22Rv1 (cell line): ENCODE measurements at regions not wholly inside any gene's neighbourhood (a gene's known extent, or its start where the extent isn't known, plus 50 kb on each side); places are given as distances from the start of the nearest gene placed in this dataset.

Experiments
- H3K27ac ChIP-seq: fragments of 450-650 bp; 2 replicates; pipeline ENCODE4 v1.5.1; 2017
- CTCF ChIP-seq: fragments of 450-650 bp; IDR thresholded peaks from 2 replicates; pipeline ENCODE4 v1.5.1; 2017; ENCODE audit warnings: mild to moderate bottlenecking
- ZFX ChIP-seq: fragments of 450-650 bp; IDR thresholded peaks from 2 replicates; pipeline ENCODE4 v1.6.1; 2017; ENCODE audit warnings: antibody characterized with exemption, borderline replicate concordance

GRCh38 chr11:103830205-103830604 lies 206.2 kb upstream of the DDI1 start:
- TF ChIP-seq CTCF, result no peak
- no peak for TF ChIP-seq ZFX
- H3K27ac ChIP-seq, result no peak overlapping the region

GRCh38 chr11:103832762-103833161 lies 203.7 kb upstream of the DDI1 start:
- TF ChIP-seq ZFX (no peak), CTCF (no peak)
- no peak overlapping the region for H3K27ac ChIP-seq

- no peak overlapping the region for H3K27ac ChIP-seq
- no peak for TF ChIP-seq ZFX
- TF ChIP-seq CTCF, result no peak
Measured at GRCh38 chr11:103842191-103842590, 194.2 kb upstream of the DDI1 start.

DNA sequence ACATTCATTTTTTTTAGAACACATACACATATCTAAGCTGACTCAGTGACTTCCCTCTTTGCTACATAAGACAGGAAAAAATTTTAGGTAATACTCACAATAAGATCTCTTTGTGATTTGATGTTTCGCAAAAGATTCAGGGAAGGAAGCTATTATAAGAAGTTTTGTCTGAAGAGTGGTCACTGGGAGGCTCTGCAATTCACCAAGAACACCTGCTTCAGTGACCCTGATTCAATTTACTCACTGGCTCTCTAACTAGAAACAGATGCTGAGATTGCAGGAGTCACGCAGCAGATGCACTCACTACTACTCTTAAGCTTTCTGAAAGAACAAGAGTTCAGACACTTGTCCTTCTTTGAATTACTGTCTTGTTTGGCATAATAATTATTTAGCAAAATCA lies 193.6 kb upstream of the DDI1 start:
- no peak for TF ChIP-seq CTCF
- no peak for TF ChIP-seq ZFX
- no peak overlapping the region for H3K27ac ChIP-seq

DNA sequence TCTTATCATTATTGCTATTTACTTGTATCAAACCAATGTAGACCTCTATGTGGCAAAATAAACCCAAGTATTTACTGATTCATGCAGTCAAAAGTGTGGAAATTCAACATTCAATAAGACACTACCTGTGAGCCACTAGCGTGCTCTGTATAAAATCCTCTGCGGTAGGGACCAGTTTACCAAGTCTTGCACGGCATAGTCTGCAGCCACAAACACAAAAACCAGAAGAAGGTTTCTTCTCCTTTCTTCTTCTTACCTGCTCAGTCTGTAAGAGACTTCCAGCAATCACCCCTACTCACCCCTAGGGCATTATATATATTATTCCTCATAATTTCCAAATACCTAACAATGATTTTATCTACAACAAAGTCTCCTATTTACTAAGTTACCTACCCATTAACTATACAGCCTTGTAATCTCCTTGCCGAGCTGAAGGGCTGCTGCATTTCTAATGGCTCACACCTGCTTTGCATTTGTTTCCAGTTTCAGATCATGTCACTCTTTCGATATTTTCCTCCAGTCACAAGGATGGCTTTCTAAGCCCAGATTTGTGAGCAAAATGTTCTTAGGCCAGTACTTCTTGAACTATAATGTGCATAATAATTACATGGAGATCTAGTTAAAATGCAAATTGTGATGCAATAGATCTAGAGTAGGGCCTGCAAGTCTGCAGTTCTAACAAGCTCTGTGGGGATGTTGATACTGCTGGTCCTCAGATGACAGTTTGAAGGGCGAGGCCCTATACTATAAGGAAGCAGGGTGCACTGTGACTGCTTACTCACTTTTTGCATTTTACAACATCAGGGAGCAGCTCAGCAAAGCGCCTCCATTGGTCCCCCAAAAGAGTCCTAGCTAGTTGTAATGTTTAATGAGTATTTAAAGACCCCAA lies 191.9 kb upstream of the DDI1 start:
- TF ChIP-seq ZFX (no peak), CTCF (no peak)
- H3K27ac ChIP-seq, result no peak overlapping the region

GRCh38 chr11:103845331-103845730 lies 191.1 kb upstream of the DDI1 start:
- TF ChIP-seq ZFX (no peak), CTCF (no peak)
- H3K27ac ChIP-seq, result no peak overlapping the region

- H3K27ac ChIP-seq, result no peak overlapping the region
- TF ChIP-seq ZFX (no peak), CTCF (no peak)
Measured at GRCh38 chr11:103848686-103849085, 187.8 kb upstream of the DDI1 start.
